D721Med (cell line): ENCODE measurements at regions not wholly inside any gene's neighbourhood (a gene's known extent, or its start where the extent isn't known, plus 50 kb on each side); places are given as distances from the start of the nearest gene placed in this dataset.

Experiments used
- DNase-seq: peaks from one replicate; pipeline ENCODE4 v3.0.0; 2011; ENCODE audit warnings: low spot score; ENCODE audit not compliant: insufficient read length
- FAIRE-seq: peaks from 2 replicates; lab custom pipeline; 2011; peaks lifted over from hg19 to GRCh38; lab: Jason Lieb, UNC
- TF ChIP-seq, protein P1 (sequence below): IDR thresholded peaks from 2 replicates; pipeline ENCODE4 v1.5.1; 2012; ENCODE audit warnings: mild to moderate bottlenecking, control low read depth; ENCODE audit not compliant: insufficient read depth; ENCODE audit errors: missing control alignments

DNA sequence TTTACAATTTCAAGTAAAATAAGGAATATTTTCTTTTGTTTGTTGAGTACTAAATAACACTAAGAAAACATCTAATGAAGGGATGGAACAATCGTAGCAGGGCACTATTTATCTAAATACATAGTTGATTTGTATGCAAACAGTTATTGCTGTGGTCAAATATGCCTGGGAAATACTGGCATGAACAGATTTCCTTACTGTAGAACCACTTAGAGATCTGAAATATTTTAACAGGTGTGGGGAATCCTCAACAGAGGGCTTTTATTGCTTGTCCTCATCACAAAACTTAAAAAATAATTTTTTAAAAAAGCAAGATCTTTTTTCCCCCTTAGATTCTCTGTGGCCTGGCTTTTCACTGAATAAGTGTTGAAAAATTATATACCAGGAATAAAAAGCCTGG lies 233.0 kb upstream of the FAM83B start:
- FAIRE-seq: no peak
- TF ChIP-seq, protein P1, sequence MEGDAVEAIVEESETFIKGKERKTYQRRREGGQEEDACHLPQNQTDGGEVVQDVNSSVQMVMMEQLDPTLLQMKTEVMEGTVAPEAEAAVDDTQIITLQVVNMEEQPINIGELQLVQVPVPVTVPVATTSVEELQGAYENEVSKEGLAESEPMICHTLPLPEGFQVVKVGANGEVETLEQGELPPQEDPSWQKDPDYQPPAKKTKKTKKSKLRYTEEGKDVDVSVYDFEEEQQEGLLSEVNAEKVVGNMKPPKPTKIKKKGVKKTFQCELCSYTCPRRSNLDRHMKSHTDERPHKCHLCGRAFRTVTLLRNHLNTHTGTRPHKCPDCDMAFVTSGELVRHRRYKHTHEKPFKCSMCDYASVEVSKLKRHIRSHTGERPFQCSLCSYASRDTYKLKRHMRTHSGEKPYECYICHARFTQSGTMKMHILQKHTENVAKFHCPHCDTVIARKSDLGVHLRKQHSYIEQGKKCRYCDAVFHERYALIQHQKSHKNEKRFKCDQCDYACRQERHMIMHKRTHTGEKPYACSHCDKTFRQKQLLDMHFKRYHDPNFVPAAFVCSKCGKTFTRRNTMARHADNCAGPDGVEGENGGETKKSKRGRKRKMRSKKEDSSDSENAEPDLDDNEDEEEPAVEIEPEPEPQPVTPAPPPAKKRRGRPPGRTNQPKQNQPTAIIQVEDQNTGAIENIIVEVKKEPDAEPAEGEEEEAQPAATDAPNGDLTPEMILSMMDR: no peak
- DNase-seq: no peak

DNA sequence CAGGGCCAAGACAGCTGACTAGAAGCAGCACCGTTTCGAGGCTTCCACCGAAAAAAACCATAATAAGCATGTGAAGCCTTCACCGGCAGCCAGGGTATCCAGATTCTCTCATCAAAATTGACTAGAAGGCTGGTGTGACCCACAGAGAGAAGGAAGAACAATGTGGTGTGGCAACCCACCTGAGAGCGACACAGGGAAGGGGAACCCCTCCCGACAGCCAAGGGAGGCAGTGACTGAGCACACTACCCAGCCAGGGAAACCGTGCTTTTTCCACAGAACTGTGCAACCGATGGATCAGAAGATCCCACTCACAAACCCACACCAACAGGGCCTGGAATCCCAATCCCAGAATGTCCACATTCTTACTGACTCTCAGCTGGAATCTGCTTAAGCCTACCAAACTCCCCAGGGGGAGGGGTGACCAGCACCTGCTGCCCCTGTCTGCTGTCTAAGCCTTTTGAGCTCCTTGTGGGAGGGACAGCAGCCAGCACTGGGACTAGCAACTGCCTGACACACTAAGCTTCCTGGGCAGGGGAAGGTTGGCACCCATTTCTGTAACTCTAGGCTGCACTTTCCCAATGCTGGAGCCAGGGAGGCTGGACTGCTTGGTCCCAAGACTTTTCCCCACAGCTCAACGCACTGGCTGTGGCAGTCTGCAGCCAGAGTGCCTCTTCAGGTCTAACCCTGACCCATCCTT lies 231.9 kb upstream of the FAM83B start:
- no peak for DNase-seq
- TF ChIP-seq, protein P1: no peak
- FAIRE-seq: no peak

DNA sequence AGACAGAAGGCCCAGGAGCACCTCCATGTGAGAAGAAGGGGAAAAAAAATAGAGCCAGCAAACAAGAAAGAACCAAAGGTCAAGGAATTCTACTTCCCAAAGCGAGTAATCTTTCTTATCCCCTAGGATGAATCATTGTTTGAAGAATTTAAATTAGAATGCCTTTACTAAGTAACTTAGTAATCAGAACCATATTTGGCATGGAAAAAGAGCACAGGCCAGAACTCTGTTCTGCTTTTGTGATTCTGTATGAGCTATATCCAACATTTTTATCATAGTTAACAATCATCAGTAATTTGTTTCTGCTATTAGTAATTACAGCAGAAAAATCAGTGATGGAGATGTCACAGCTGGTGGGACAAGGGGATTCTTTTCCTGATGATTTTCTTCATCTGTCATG lies 228.8 kb upstream of the FAM83B start:
- DNase-seq (no peak), FAIRE-seq (no peak)
- TF ChIP-seq, protein P1: no peak

DNA sequence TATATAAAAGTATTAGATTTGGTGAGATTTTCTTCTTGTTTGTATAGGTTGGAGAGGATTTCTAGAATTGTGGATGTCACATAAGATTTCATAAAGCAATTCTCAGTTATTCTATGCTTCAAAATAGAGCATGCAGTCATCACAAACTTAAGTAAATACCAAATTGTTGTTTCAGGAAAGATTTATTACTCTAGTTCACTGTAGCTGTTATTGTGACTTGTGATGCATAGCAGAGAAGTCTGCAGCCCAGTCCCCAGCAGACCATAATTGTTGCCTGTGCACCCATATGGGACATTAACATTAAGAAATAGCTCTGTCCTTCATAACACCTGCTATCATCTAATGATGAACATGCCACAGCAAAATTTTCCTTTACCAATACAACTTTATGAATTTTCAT lies 228.0 kb upstream of the FAM83B start:
- TF ChIP-seq, protein P1: no peak
- FAIRE-seq: no peak
- no peak for DNase-seq

DNA sequence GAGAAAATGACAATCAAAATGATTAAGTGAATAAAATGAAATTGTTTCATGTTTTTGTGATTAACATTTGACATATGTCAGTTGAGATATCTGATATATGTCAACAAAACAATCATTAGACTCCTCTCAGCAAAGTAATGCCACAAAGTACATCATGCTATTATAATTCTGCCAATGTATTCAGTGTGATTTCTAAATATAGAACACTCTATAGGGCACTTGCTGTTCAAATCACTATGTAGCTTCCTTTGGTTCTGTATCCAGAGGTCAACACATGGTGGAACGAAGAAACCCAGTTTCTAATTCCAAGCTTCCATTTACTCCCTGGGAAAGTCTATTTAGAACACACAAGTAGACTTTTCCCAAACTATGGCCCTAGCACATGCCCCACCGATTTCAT lies 227.5 kb upstream of the FAM83B start:
- TF ChIP-seq, protein P1: no peak
- no peak for FAIRE-seq

DNA sequence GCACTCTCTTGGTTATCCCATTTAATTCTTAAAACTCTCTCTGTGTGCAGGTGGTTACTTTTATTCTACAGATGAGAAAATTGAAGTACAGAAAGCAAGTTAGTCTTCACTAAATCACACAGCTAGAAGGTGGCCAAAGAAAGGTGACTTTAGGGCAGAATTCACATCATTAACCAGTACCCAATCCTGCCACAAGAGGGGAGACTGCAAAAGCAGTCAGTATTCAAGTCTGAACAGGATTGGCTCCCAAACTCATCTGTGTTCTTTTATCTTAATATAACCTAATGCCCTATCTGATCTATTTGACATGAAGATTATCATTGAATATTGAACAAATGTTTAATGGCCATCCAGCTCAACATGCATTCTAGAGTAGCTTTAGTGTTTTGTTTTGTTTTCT lies 225.3 kb upstream of the FAM83B start:
- no peak for DNase-seq

More for the DNA sequence above, 227.5 kb upstream of the FAM83B start:
- no peak for DNase-seq

DNA sequence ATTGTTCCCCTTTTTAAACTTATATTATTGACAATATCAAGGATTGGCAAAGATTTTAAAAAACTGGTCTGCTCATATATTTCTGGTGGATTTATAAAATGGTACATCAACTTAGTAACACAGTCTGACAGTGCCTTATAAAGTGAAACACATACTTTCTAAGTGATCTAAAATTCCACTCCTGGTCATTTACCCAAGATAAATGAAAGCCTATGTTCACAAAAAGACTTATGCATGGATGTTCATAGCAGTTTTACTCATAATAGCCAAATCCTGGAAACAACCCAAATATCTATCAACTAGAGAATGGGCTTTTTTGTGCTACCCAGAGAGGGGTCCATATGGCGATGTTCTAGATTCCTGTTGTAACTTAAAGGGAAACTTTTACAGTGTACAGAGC lies 222.4 kb upstream of the FAM83B start:
- TF ChIP-seq, protein P1: no peak
- FAIRE-seq: no peak
- no peak for DNase-seq

More for the DNA sequence above, 225.3 kb upstream of the FAM83B start:
- FAIRE-seq: no peak
- TF ChIP-seq, protein P1: no peak
